Parathyroid adenoma (tissue), 2 donors: ENCODE measurements at regions not wholly inside any gene's neighbourhood (a gene's known extent, or its start where the extent isn't known, plus 50 kb on each side); places are given as distances from the start of the nearest gene placed in this dataset.

Source experiments
- H2AFZ ChIP-seq: fragments of 300-600 bp; sonication (generic); one replicate; pipeline ENCODE4 v1.7.0; 2017; ENCODE audit warnings: antibody characterized with exemption, mild to moderate bottlenecking
- H3K27ac ChIP-seq: fragments of 300-600 bp; sonication (generic); one replicate; pipeline ENCODE4 v1.7.0; 2017
- H3K27me3 ChIP-seq: fragments of 300-600 bp; sonication (generic); one replicate; pipeline ENCODE4 v1.7.0; 2017; ENCODE audit warnings: low read length; ENCODE audit not compliant: control insufficient read depth, insufficient read depth
- H3K36me3 ChIP-seq: fragments of 300-600 bp; sonication (generic); one replicate; pipeline ENCODE4 v1.7.0; 2017; ENCODE audit warnings: low read length; ENCODE audit not compliant: control insufficient read depth, insufficient read depth
- H3K4me1 ChIP-seq: fragments of 300-600 bp; sonication (generic); one replicate; pipeline ENCODE4 v1.7.0; 2017; ENCODE audit warnings: control low read depth
- H3K4me2 ChIP-seq: fragments of 300-600 bp; sonication (generic); one replicate; pipeline ENCODE4 v1.7.0; 2017; ENCODE audit warnings: low read length
- H3K4me3 ChIP-seq: fragments of 300-600 bp; sonication (generic); one replicate; pipeline ENCODE4 v1.7.0; 2017; ENCODE audit warnings: low read depth, low read length
- H3K79me2 ChIP-seq: fragments of 300-600 bp; sonication (generic); one replicate; pipeline ENCODE4 v1.7.0; 2017; ENCODE audit warnings: control low read depth
- H3K9ac ChIP-seq: fragments of 300-600 bp; sonication (generic); one replicate; pipeline ENCODE4 v1.7.0; 2017; ENCODE audit warnings: mild to moderate bottlenecking
- H3K9me3 ChIP-seq: fragments of 300-600 bp; sonication (generic); one replicate; pipeline ENCODE4 v1.7.0; 2017; ENCODE audit warnings: low read length; ENCODE audit not compliant: control insufficient read depth
- TF ChIP-seq, protein P1 (sequence below): fragments of 300-600 bp; sonication (generic); IDR thresholded peaks from one replicate; pipeline ENCODE4 v1.7.0; 2017; ENCODE audit warnings: antibody characterized with exemption, mild to moderate bottlenecking
- donor health status: primary hyperparathyroidism.

DNA sequence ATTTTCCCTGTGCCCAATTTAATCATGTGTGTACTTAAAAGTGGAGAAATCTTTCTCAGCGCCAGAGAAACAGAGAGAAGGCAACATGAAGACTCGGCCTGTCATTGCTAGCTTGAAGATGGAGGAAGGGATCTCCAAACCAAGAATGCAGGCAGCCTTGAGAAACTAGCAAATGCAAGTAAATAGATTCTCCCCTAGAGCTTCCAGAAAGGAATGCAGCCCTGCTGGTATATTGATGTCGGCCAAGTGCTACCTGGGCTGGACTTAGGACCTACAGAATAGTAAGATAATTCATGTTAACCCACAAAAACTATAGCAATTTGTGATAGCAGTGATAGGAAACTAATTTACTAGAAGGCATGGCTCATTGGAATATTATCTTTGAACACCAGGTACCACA is 150.9 kb upstream of the ABI3BP start:
- Histone ChIP-seq H2AFZ (no peak overlapping the region), H3K4me2 (no peak overlapping the region), H3K9me3 (no peaks in the 10 kb centered on the region), H3K4me1 (no peaks in the 10 kb centered on the region), H3K36me3 (no peaks in the 10 kb centered on the region), H3K27me3 (no peaks in the 10 kb centered on the region), H3K27ac (no peak overlapping the region), H3K79me2 (no peaks in the 10 kb centered on the region), H3K4me3 (no peak overlapping the region), H3K9ac (no peak overlapping the region)
- TF ChIP-seq, protein P1, sequence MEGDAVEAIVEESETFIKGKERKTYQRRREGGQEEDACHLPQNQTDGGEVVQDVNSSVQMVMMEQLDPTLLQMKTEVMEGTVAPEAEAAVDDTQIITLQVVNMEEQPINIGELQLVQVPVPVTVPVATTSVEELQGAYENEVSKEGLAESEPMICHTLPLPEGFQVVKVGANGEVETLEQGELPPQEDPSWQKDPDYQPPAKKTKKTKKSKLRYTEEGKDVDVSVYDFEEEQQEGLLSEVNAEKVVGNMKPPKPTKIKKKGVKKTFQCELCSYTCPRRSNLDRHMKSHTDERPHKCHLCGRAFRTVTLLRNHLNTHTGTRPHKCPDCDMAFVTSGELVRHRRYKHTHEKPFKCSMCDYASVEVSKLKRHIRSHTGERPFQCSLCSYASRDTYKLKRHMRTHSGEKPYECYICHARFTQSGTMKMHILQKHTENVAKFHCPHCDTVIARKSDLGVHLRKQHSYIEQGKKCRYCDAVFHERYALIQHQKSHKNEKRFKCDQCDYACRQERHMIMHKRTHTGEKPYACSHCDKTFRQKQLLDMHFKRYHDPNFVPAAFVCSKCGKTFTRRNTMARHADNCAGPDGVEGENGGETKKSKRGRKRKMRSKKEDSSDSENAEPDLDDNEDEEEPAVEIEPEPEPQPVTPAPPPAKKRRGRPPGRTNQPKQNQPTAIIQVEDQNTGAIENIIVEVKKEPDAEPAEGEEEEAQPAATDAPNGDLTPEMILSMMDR: no peak

DNA sequence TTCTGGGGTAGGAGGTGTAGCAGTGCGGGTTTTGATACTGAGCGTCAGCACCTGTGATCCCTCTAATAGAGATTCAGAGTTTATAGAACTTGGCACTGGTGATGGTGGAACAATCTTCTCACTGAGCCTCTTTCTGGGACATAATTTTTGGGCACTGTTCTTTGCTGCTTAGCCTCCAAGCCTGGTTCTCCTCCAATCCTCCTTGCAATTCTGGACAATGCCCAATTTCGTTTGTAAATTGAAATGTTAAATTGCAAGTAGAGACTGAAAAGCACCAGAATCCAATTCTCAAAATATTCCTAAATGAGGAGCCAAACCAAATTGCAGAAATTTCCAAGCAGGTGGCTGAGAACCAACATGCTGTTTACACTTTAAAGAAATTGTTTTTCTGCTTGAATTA is 149.8 kb upstream of the ABI3BP start:
- H3K27ac ChIP-seq: no peak overlapping the region
- no peaks in the 10 kb centered on the region for H3K9me3 ChIP-seq
- H3K27me3 ChIP-seq: no peaks in the 10 kb centered on the region
- no peaks in the 10 kb centered on the region for H3K36me3 ChIP-seq
- H3K9ac ChIP-seq: no peak overlapping the region
- H3K79me2 ChIP-seq: no peaks in the 10 kb centered on the region
- H3K4me3 ChIP-seq: no peak overlapping the region
- H3K4me1 ChIP-seq: no peaks in the 10 kb centered on the region
- H2AFZ ChIP-seq: no peak overlapping the region
- no peak overlapping the region for H3K4me2 ChIP-seq
- TF ChIP-seq, protein P1: no peak

DNA sequence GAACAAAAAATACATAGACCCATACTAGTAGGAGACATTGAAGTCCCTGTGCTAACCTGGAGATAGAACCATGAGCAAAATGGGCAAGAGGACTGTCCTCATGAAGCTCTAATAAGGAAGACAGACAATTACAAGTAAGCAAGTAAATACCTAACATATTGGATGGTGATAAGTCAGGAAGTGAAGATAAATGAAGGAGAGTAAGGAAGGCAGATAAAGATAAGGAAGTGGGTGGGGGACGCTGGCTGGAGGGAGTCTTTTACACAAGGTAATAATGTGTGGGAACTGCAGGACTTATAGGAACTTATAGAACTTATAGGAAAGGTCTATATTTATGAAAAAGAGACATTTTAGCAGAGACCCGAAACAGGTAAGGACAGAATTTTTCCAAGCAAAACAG is 148.9 kb upstream of the ABI3BP start:
- TF ChIP-seq, protein P1: no peak
- Histone ChIP-seq H3K36me3 (no peaks in the 10 kb centered on the region), H3K4me2 (no peak overlapping the region), H3K9me3 (no peaks in the 10 kb centered on the region), H3K4me3 (no peak overlapping the region), H3K27me3 (no peaks in the 10 kb centered on the region), H3K9ac (no peak overlapping the region), H3K79me2 (no peaks in the 10 kb centered on the region), H3K4me1 (no peaks in the 10 kb centered on the region), H2AFZ (no peak overlapping the region), H3K27ac (no peak overlapping the region)

DNA sequence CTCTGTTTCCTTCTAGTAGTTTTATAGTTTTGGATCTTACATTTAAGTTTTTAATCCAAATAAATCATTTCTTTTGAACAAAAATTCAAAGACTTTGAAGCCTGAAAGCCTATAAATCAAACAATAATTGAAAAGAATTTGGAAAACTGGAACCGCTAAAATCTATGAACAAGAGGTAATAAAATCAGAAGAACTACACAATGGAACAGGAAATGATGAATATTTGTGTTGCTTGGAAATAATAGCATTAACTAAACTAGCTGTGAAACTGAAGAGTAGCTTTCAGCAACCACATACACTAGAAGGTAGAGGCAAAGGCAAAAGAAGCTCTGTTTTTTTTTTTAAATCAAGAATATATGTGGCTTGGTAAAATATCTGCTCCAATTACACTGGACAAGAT is 147.9 kb upstream of the ABI3BP start:
- Histone ChIP-seq H2AFZ (no peak overlapping the region), H3K9ac (no peak overlapping the region), H3K27me3 (no peaks in the 10 kb centered on the region), H3K4me2 (no peak overlapping the region), H3K4me3 (no peak overlapping the region), H3K27ac (no peak overlapping the region), H3K36me3 (no peaks in the 10 kb centered on the region), H3K4me1 (no peaks in the 10 kb centered on the region), H3K9me3 (no peaks in the 10 kb centered on the region), H3K79me2 (no peaks in the 10 kb centered on the region)
- TF ChIP-seq, protein P1: no peak

DNA sequence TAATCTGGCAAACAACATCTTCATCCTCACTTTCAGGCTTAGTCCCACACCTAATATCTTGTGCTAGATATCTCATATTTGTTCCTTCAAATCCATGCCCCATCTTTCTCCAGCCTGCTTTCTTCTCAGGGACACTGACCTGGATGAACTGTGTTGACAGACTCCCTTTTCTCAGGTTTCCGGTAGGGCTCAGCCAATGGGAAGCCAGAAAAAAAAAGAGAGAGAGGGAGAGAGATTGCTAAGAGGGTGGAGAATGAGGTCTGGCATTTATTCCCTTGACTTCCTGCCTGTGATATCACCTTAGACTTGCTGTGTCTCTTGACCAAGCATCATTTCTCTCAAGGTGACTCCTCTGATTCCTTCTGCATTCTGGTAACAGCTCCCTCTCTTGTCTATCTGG is 145.6 kb upstream of the ABI3BP start:
- Histone ChIP-seq H3K4me1 (no peaks in the 10 kb centered on the region), H3K36me3 (no peaks in the 10 kb centered on the region), H3K27ac (no peak overlapping the region), H3K9me3 (no peaks in the 10 kb centered on the region), H2AFZ (no peak overlapping the region), H3K4me2 (no peak overlapping the region), H3K27me3 (no peaks in the 10 kb centered on the region), H3K79me2 (no peaks in the 10 kb centered on the region), H3K9ac (no peak overlapping the region), H3K4me3 (no peak overlapping the region)
- TF ChIP-seq, protein P1: no peak
